K562 (cell line): ENCODE measurements at regions not wholly inside any gene's neighbourhood (a gene's known extent, or its start where the extent isn't known, plus 50 kb on each side); places are given as distances from the start of the nearest gene placed in this dataset.

Experiments used
- ATAC-seq: fragments of 200-7000 bp; cut with Tn5 transposase; 3 replicates; pipeline ENCODE4 v1.9.1; 2020; ENCODE audit warnings: moderate library complexity
- BruUV-seq: library from RNA; stranded (reverse); fragments of 400-500 nt; replicated peaks from 2 replicates; lab custom pipeline; 2021; lab: Mats Ljungman, UMichigan
- CTCF ChIA-PET: fragments of 300-600 bp; formaldehyde crosslinking; extraction: SDS; loops from one replicate; lab custom pipeline; 2021; ENCODE audit warnings: low intra/inter-chr PET ratio; lab: Yijun Ruan, JAX
- POLR2A ChIA-PET: fragments of 300-600, 350-650 bp; sonication (Branson Sonifier 250); formaldehyde crosslinking; extraction: SDS; loops from one replicate; lab custom pipeline; 2021; ENCODE audit warnings: antibody characterized with exemption, inconsistent platforms; lab: Yijun Ruan, JAX
- DNase-seq, 4 experiments: peaks; one replicate each; pipeline versions ENCODE4 v3.0.0 to v3.0.0-alpha.2; 2011 to 2018; ENCODE audit warnings: low spot score in 3 of 4, mixed read lengths in 3 of 4; ENCODE audit errors: extremely low read depth in 1 of 4
- FAIRE-seq: peaks from 2 replicates; lab custom pipeline; 2011; peaks lifted over from hg19 to GRCh38; lab: Jason Lieb, UNC
- H2AFZ ChIP-seq: 2 replicates; pipeline ENCODE4 v1.6.0; 2011; ENCODE audit warnings: low read depth, low read length, control low read depth, inconsistent platforms
- H3K27ac ChIP-seq: fragments of 200-600 bp; 3 replicates; pipeline ENCODE4 v1.8.0; 2011; ENCODE audit warnings: low read depth, mild to moderate bottlenecking, control low read depth, inconsistent platforms, low read length, moderate library complexity, mixed read lengths; ENCODE audit errors: extremely low read depth
- H3K27me3 ChIP-seq, 2 experiments: fragments of 300-600 bp in 1 of 2; 2 replicates in 1 of 2; 3 replicates in 1 of 2; pipeline versions ENCODE4 v1.6.0 to v1.8.0; 2011; ENCODE audit warnings: inconsistent platforms in 2 of 2, low read length in 2 of 2, mild to moderate bottlenecking in 1 of 2, mixed read lengths in 1 of 2, moderate library complexity in 1 of 2; ENCODE audit not compliant: control insufficient read depth in 2 of 2, insufficient read depth in 2 of 2
- H3K36me3 ChIP-seq: fragments of 300-600 bp; 3 replicates; pipeline ENCODE4 v1.8.0; 2011; ENCODE audit warnings: mild to moderate bottlenecking, low read length, inconsistent platforms; ENCODE audit not compliant: control insufficient read depth, insufficient read depth
- H3K4me1 ChIP-seq, 2 experiments: fragments of 200-600 bp in 1 of 2; replicated peaks in 1 of 2; 2 replicates in 1 of 2; 3 replicates in 1 of 2; pipeline versions ENCODE4 v1.5.1 to v1.8.0; 2011; ENCODE audit warnings: inconsistent platforms in 2 of 2, low read length in 2 of 2, mild to moderate bottlenecking in 1 of 2, mixed read lengths in 1 of 2, moderate library complexity in 1 of 2; ENCODE audit not compliant: control insufficient read depth in 2 of 2, insufficient read depth in 2 of 2
- H3K4me2 ChIP-seq: 2 replicates; pipeline ENCODE4 v1.6.1; 2011; ENCODE audit warnings: low read length, control low read depth, inconsistent platforms, mixed read lengths; ENCODE audit not compliant: insufficient read depth
- H3K4me3 ChIP-seq: fragments of 200-600 bp; sonication (generic), shearing (Covaris generic); 2 replicates; pipeline ENCODE4 v1.5.1; 2016; ENCODE audit warnings: control low read depth, inconsistent platforms
- H3K79me2 ChIP-seq: fragments of 200-600 bp; 3 replicates; pipeline ENCODE4 v1.8.0; 2011; ENCODE audit warnings: low read length, inconsistent platforms; ENCODE audit not compliant: control insufficient read depth, insufficient read depth
- H3K9ac ChIP-seq, 2 experiments: 2 replicates each; pipeline versions ENCODE4 v1.6.0 to v1.6.1; 2011; ENCODE audit warnings: low read depth in 2 of 2, low read length in 2 of 2, control low read depth in 1 of 2, inconsistent platforms in 1 of 2, mild to moderate bottlenecking in 1 of 2, mixed read lengths in 1 of 2; ENCODE audit not compliant: insufficient read depth in 1 of 2
- H3K9me1 ChIP-seq: one replicate; pipeline ENCODE4 v1.6.0; 2011; ENCODE audit warnings: inconsistent platforms, mild to moderate bottlenecking, low read length, moderate library complexity; ENCODE audit not compliant: control insufficient read depth, insufficient read depth
- H3K9me3 ChIP-seq: replicated peaks from 2 replicates; pipeline ENCODE4 v1.5.1; 2011; ENCODE audit warnings: low read depth, low read length, inconsistent platforms; ENCODE audit not compliant: control insufficient read depth, insufficient read depth
- H4K20me1 ChIP-seq: replicated peaks from 2 replicates; pipeline ENCODE4 v1.6.1; 2011; ENCODE audit warnings: low read length, inconsistent platforms, mixed read lengths; ENCODE audit not compliant: control insufficient read depth, insufficient read depth
- CBFA2T2 ChIP-seq: fragments of 450-650 bp; conservative IDR thresholded peaks from 2 replicates; pipeline ENCODE4 v1.6.1; 2017; ENCODE audit warnings: mild to moderate bottlenecking
- SMARCA5 ChIP-seq: fragments of 450-650 bp; IDR thresholded peaks from 2 replicates; pipeline ENCODE4 v1.6.1; 2016
- ZFP36 ChIP-seq: fragments of 150-350 bp; IDR thresholded peaks from 2 replicates; pipeline ENCODE4 v1.6.1; 2018; ENCODE audit warnings: low read length, low read depth; ENCODE audit not compliant: partially characterized antibody
- ZNF57 ChIP-seq: fragments of 450-650 bp; formaldehyde crosslinking; IDR thresholded peaks from 2 replicates; pipeline ENCODE4 v1.4.0; 2020; ENCODE audit warnings: mild to moderate bottlenecking, moderate library complexity
- WGBS: fragments of 100-300 bp; shearing (Covaris generic); methylation state at CpG from one replicate; pipeline ENCODE4 v1.1.6; 2016; ENCODE audit warnings: low coverage, mixed read lengths; ENCODE audit not compliant: insufficient coverage; ENCODE audit errors: missing lambda C conversion rate; 5-methylcytosine and 5-hydroxymethylcytosine counted together
- in situ Hi-C: fragments of 300-500 bp; cut with MboI; formaldehyde crosslinking; loops from 4 replicates; pipeline ENCODE4 v1.15.0; 2018; ENCODE audit warnings: inconsistent platforms, mixed read lengths
- intact Hi-C: fragments of 100-400 bp; cut with micrococcal nuclease; formaldehyde crosslinking; loops from 2 replicates; pipeline ENCODE4 v1.14.2; 2022
- TF ChIP-seq, protein P1 (sequence below): fragments of 450-650 bp; formaldehyde crosslinking; IDR thresholded peaks from 2 replicates; pipeline ENCODE4 v1.4.0; 2020; ENCODE audit warnings: mild to moderate bottlenecking, moderate library complexity

GRCh38 chr5:40134883-40135520 is 544.7 kb upstream of the PTGER4 start (continued):
- TF ChIP-seq, protein P1, sequence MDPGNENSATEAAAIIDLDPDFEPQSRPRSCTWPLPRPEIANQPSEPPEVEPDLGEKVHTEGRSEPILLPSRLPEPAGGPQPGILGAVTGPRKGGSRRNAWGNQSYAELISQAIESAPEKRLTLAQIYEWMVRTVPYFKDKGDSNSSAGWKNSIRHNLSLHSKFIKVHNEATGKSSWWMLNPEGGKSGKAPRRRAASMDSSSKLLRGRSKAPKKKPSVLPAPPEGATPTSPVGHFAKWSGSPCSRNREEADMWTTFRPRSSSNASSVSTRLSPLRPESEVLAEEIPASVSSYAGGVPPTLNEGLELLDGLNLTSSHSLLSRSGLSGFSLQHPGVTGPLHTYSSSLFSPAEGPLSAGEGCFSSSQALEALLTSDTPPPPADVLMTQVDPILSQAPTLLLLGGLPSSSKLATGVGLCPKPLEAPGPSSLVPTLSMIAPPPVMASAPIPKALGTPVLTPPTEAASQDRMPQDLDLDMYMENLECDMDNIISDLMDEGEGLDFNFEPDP (CRISPR knock-in tag): no peak

DNA sequence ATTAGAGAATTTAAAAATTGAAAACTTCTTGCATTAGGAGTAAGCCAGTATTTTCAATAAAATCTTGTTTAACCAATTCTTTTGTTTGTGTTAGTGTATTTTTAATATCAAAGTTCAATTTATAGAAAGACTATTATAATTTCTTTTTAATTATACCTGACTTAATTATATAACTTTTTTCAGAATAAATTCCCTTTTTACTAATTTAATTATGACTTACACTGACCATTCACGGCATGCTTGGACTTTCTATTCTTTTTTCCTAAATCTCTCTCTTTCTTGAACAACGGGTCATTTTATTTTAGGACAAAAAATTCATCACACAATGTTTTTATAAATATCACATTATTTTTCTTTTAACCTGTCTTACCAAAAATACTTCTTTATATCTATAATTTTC is 555.3 kb upstream of the PTGER4 start:
- ChIA-PET CTCF (no interaction called here), POLR2A (no interaction called here)
- no TSS peak for BruUV-seq
- Histone ChIP-seq H3K4me1 (no peaks in the 10 kb centered on the region), H3K4me2 (no peak overlapping the region), H3K9me3 (no peaks in the 10 kb centered on the region), H3K36me3 (no peaks in the 10 kb centered on the region), H3K79me2 (no peaks in the 10 kb centered on the region), H3K27ac (no peak overlapping the region), H3K9ac (no peak overlapping the region), H2AFZ (no peak overlapping the region), H3K9me1 (no peaks in the 10 kb centered on the region), H3K27me3 (no peaks in the 10 kb centered on the region), H3K4me3 (no peak overlapping the region), H4K20me1 (no peaks in the 10 kb centered on the region)
- in situ Hi-C loops (no loop called here), intact Hi-C loops (no loop called here)
- DNase-seq (peak in 1 of 4 experiments; percentile 3), ATAC-seq (no peak), FAIRE-seq (no peak)
- peak; percentile 85 for TF ChIP-seq ZFP36
- no peak for TF ChIP-seq CBFA2T2
- TF ChIP-seq ZNF57 (CRISPR knock-in tag): no peak
- no peak for TF ChIP-seq SMARCA5
- 0% methylated on average over 2 of the region's 2 CpGs for WGBS
